AG20443 (cell line): ENCODE measurements at regions not wholly inside any gene's neighbourhood (a gene's known extent, or its start where the extent isn't known, plus 50 kb on each side); places are given as distances from the start of the nearest gene placed in this dataset.
"Not testable (repeated sequence)": the region's sequence is repeated elsewhere in the genome, so short reads cannot be mapped to it uniquely, and the experiment has no call there.

Source experiments
- DNase-seq: peaks from one replicate; pipeline ENCODE4 v3.0.0; 2012; ENCODE audit warnings: low spot score, mixed read lengths

DNA sequence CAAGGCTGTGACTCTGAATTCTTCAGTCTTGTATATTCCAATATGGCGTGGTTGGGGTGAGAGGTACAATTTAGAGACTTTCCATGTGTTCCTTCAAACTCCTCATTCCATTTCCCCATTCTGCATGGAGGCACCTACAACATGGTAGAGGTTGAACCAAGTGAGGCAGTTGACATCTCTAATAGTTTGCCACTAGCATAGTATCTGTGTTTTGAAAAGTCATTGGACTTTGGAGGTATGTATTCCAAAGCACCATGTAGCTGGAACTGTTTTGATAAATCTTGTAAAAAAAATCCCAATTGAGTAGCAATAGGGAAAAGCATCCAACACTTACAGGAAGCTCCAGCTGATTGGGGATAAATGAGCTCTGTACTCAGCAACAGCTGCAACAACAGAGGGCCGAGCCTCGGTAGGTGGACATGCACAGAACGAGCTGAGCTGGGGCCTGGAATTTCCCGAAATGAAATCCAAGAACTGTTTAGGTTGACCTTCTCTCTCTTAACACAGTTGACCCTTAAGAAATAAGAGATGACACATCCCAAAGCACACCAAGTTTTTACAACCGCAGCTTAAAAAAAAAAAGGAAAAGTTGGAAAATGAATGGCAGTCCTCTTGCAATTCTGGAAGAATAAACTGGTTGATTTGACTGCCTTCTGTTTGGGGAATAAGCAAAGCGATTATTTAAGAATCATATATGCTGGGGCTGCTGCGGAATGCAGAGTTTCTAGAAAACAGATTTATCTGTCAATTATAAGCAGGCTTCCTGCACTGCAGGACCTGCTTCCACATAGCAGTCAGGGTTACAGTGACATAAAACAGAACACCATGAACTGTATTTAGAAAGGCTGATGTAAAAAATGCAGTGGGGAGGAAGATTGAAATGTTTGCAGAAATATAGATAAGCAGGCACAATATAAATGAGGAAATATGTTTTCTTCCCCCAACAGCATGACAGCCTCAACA, 194.6 kb upstream of the KRR1 start:
- DNase-seq, result peak; percentile 64

DNA sequence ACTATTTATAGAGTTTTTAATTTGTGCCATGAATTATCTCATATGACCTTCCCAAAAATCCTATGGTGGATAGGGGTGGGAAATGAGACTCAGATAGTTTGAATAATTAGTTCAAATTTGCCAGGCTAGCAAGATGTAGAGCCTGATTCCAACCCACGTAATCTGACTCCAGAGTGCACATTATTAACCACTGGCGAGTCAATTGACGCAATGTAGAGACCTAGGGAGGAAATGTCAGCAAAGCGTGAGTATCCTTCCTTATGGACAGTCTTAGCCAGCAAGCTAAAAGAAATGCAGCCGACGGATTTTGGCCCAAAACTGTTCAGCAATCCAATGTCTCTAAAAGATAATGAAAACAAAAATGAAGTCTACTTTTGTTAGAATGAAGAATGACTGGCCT, 193.3 kb upstream of the KRR1 start:
- DNase-seq, result no peak

DNA sequence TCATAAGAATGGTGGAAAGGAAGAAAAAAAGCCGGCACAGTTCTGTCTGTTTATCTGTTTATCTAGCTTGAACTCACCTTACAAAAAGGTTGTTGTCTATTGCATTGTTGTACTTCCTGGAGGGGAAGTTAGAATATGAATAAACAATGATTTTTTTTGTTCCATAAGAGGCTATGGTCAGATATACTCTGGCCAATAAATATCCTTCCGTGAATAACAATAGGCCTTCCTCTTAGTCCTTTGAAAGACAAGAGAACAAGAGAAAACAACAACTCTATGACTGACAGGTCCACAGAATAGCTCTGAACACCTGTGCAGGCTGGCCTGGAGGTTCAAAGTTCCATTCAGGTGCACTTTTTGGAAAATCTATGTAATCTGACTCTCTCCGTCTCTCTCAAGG, 192.8 kb upstream of the KRR1 start:
- DNase-seq, result no peak

- no peak for DNase-seq
These were observed 191.7 kb upstream of the KRR1 start for GRCh38 chr12:75703131-75703530.

DNA sequence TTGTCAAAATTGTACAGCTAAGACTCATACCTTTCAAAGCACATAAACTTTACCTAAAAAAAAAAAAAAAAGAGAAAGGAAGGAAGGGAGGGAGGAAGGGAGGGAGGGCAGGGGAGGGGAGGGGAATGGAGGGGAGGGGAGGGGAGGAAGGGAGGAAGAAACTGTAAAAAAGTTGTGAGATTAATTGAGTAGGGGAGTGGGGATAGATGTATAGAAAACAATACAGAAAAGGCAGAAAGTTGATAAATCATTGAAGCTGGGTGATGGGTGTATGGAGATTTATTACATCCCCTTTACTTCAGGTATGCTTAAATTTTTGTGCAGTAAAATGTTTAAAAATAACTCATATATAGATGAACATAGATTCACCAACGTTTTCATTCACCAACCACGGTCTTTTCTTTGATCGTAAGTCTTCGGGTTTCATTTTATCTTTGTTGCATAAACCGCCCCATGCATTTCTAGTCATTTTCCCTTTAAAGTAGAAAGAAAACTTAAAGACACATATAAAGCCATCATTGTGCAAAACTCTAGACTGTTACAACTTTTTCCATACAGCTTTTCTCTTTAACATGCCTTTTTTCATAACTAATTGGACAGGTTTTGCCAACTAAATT, 191.2 kb upstream of the KRR1 start:
- DNase-seq, result no peak

GRCh38 chr12:75701859-75702258, 190.4 kb upstream of the KRR1 start:
- no peak for DNase-seq

- no peak for DNase-seq
These were observed 188.5 kb upstream of the KRR1 start for GRCh38 chr12:75699728-75700496.

DNA sequence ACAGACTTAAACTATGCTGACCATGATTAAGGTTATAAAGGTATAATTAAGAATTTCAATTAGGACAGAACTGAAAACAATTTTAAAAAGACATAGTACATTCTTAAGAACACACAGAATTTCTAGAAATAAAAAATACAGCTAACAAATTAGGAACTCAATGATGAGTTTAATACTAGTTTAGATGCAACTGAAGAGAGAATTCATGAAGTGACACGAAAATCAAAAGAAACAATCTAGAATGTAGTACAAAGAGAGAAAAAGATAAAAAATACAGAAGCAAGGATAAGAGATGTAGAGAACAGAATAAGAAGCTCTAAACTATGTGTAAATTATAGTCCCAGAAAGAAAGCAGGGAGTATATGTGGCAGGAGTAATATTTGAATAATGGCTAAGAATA, 187.8 kb upstream of the KRR1 start:
- DNase-seq, result no peak

DNA sequence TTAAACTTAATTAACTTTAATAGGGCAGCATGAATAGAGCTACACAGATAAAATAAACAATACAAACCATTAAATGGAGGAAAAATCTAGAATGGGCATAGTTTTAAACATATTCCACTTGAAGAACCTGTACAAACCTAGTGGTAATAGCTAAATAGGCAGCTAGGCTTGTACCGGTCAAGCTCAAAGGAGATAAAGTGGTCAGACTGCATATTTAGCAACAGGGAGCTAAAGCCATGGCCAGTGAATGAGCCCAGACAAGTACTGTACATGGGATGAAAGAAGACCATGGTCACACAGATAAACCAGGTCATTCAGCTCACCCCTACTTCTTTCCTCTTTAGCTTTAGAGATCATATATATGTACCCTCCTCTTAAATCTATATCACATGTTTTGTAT, 186.6 kb upstream of the KRR1 start:
- DNase-seq, result no peak

DNA sequence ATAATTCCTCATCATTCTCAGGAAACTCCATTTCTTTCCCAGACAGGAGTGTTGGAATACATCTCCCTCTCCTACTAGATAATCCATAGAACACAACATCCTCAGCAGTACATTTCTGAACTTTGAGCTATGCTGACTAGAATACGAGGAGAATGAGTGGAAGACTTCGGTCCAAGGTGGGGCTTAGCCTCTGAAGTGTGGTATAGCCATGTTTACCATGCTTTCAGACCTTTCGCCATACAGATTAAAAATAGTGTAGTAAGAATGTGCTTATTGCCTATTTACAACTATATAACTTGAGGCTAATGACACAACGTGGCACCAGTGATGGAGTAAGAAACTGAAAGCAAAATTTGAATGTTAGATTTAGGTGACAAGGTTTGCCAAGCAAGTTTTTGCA, 184.5 kb upstream of the KRR1 start:
- DNase-seq, result no peak

- DNase-seq, result no peak
These were observed 183.3 kb upstream of the KRR1 start for GRCh38 chr12:75694534-75695268.

DNA sequence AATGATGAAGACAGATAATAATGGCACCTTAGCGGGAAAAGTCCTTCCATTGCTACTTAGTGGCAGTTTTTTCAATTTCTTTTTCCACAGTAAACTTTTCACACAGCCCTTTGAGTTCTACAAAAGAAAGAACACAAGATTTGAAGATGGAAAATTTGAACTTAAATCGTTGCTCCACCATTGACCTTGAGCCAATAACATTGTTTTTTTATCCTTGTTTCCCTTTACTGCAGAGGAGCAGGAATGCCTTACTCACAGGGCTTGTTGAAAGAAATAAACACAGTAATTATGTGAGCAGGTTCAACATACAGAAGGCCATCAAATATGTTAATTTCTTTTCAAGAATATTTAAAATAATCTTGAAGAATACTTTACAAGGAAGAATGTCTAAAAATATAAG, 181.5 kb upstream of the KRR1 start:
- peak; percentile 14 for DNase-seq

DNA sequence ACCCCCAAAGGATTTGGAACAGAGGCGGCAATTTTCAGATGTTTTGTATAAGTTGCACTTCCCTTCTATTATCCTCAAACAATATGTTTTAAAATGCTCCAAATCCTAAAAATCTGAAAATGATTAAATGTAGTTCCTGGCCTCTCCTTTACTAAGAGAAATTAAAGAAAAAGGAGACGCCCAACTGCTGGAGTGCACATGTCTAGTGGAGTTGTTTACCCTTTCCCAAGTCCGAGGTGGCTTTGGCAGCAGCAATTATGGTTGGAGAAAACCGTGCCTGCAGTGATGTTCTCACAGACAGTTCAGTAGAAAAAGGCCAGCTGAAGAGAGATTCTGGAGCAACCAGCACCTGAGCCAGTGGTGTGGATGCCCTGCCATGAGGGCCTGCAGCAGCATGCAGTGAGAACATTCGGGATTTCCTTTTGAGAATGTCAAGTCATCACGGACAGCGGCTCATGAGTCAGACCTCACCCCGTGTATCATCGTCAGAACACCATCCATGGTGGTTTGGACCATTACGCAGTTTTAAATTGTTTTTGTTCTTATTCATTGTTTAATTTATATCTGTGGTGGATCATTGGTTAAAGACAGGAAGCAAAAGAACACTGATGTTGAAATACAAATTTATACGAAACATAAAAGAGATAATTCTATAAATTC, 179.0 kb upstream of the KRR1 start:
- DNase-seq, result peak; percentile 89

DNA sequence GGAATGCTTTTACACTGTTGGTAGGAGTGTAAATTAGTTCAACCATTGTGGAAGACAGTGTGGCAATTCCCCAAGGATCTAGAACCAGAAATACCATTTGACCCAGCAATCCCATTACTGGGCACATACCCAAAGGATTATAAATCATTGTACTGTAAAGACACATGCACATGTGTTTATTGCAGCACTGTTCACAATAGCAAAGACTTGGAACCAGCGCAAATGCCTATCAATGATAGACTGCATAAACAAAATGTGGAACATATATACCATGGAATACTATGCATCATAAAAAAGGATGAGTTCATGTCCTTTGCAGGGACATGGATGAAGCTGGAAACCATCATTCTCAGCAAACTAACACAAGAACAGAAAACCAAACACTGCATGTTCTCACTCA, 174.8 kb upstream of the KRR1 start:
- DNase-seq, result not testable (repeated sequence)

DNA sequence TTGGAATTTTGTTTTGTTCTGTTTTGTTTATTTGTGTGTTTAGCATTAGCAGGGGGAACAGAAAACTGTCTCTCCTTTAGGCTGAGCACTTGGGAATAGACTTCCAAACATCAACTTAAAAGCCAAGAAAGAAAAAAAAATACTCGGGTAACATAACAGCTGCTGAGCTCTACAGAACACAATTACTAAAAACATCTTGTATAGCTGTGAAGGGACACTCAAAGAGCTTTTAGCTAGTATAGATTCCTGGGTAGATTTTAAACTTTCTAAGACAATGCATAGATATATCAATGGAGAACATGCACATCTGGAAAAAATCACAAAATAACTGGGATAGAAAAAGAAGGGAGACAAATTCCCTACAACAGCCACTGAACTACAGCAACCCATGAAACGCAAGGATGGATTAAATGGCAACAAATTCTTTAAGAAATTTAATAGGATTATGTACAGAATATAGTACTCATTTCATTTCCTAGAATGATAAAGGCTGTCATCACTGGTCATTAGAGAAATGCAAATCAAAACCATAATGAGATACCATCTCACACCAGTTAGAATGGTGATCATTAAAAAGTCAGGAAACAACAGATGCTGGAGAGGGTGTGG, 174.3 kb upstream of the KRR1 start:
- no peak for DNase-seq

GRCh38 chr12:75684678-75685616, 173.5 kb upstream of the KRR1 start:
- peak; percentile 56 for DNase-seq

GRCh38 chr12:75683995-75684586, 172.7 kb upstream of the KRR1 start:
- not testable (repeated sequence) for DNase-seq

DNA sequence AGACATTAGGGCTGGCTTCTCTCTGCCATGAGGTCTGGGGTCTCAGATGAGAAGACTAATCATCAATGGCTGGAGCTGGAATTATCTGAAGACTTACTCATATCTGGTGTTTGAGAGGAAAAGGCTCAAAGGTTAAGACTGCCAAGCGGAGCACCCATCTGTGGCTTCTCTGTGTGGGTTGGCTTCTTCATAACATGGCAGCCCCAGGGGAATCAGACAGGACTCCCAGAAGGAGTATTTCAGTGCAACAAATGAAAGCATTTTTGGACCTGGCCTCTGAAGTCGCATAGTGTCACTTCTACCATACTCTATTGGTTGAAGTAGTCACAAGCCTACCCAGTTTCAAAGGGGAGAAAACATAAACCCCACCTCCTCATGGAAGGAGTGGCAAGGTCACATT, 171.8 kb upstream of the KRR1 start:
- DNase-seq, result no peak

DNA sequence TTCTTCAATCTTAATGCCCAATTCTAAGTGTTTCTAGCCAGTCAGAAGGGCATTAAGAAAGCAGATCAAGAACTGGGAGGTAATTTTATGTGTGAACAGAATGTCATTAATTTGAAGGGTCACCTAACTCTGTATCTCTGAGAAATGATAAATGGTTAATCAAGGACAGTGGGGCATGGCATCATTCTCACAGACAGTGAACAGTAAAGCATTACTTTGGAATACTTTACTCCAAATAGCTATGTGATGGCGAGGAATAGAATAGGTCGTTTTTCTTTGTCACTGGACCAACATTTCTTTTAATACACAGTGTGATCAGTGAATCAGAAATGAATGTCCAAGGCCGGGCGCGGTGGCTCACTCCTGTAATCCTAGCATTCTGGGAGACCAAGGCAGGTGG, 166.1 kb upstream of the KRR1 start:
- no peak for DNase-seq

DNA sequence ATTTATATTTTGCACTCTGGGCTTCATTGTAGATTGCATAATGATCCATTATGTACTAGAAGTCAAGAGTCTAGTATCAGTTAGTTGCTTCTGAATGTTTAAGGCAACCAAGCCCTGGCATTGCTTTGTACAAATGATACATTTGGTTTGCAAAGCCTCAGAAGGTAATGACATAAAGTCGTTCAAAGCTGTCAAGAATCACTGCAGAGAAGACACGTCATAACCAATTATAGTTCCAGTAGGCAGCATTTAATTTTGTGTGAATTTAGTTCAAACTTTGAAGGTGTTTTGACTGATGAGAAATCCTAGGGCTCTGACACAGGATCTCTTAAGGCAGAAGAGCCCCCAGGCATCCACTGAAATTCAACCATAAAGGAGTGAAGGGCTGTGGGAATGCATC, 163.0 kb upstream of the KRR1 start:
- DNase-seq, result no peak
